Endothelial cell of umbilical vein (primary cell): ENCODE measurements at regions not wholly inside any gene's neighbourhood (a gene's known extent, or its start where the extent isn't known, plus 50 kb on each side); places are given as distances from the start of the nearest gene placed in this dataset.

Experiments
- BruUV-seq: library from RNA; stranded (reverse); fragments of 400-500 nt; replicated peaks from 2 replicates; lab custom pipeline; 2021; lab: Mats Ljungman, UMichigan
- CTCF ChIA-PET: fragments of 300-600, 350-600 bp; sonication (Branson Sonifier 250); formaldehyde crosslinking; loops from one replicate; lab custom pipeline; 2021; ENCODE audit warnings: antibody characterized with exemption, inconsistent platforms; lab: Charles Lee
- POLR2A ChIA-PET: fragments of 300-600, 350-600 bp; sonication (Branson Sonifier 250); formaldehyde crosslinking; loops from one replicate; lab custom pipeline; 2021; ENCODE audit warnings: antibody characterized with exemption, inconsistent platforms; lab: Charles Lee
- DNase-seq: peaks from one replicate; pipeline ENCODE4 v3.0.0-alpha.2; 2011; ENCODE audit warnings: low read depth, low spot score
- FAIRE-seq: peaks from 2 replicates; lab custom pipeline; 2011; peaks lifted over from hg19 to GRCh38; lab: Jason Lieb, UNC
- H2AFZ ChIP-seq: 2 replicates; pipeline ENCODE4 v1.6.0; 2012; ENCODE audit warnings: low read depth, low read length, control low read depth, inconsistent platforms
- H3K27ac ChIP-seq: 2 replicates; pipeline ENCODE4 v1.5.1; 2011; ENCODE audit warnings: low read depth, mild to moderate bottlenecking, control low read depth, low read length, moderate library complexity; ENCODE audit not compliant: insufficient read depth
- H3K27me3 ChIP-seq, 2 experiments: 2 replicates each; pipeline versions ENCODE4 v1.6.0 to v1.6.1; 2011; ENCODE audit warnings: low read length in 2 of 2, mixed read lengths in 1 of 2; ENCODE audit not compliant: control insufficient read depth in 2 of 2, insufficient read depth in 2 of 2
- H3K36me3 ChIP-seq, 2 experiments: 2 replicates in 1 of 2; 3 replicates in 1 of 2; pipeline ENCODE4 v1.5.1; 2011; ENCODE audit warnings: low read length in 2 of 2, mild to moderate bottlenecking in 1 of 2, moderate library complexity in 1 of 2; ENCODE audit not compliant: control insufficient read depth in 2 of 2, insufficient read depth in 2 of 2; ENCODE audit errors: extremely low read depth in 1 of 2
- H3K4me1 ChIP-seq: 3 replicates; pipeline ENCODE4 v1.5.1; 2011; ENCODE audit warnings: mild to moderate bottlenecking, low read length; ENCODE audit not compliant: control insufficient read depth, insufficient read depth; ENCODE audit errors: extremely low read depth
- H3K4me2 ChIP-seq: 2 replicates; pipeline ENCODE4 v1.6.1; 2011; ENCODE audit warnings: low read length, control low read depth, mixed read lengths; ENCODE audit not compliant: insufficient read depth
- H3K4me3 ChIP-seq, 3 experiments: fragments of 200-600 bp in 1 of 3; sonication (generic), shearing (Covaris generic) in 1 of 3; replicated peaks in 1 of 3; 2 replicates each; pipeline ENCODE4 v1.5.1; 2011 to 2016; ENCODE audit warnings: control low read depth in 3 of 3, low read length in 3 of 3, mild to moderate bottlenecking in 2 of 3, inconsistent platforms in 1 of 3, low read depth in 1 of 3, moderate library complexity in 1 of 3; ENCODE audit not compliant: insufficient read depth in 1 of 3
- H3K79me2 ChIP-seq: 2 replicates; pipeline ENCODE4 v1.6.0; 2012; ENCODE audit warnings: low read length, inconsistent platforms; ENCODE audit not compliant: control insufficient read depth, insufficient read depth
- H3K9ac ChIP-seq: replicated peaks from 2 replicates; pipeline ENCODE3; 2011; ENCODE audit warnings: low read length, control low read depth; ENCODE audit not compliant: insufficient read depth; ENCODE audit errors: extremely low read depth
- H3K9me1 ChIP-seq: replicated peaks from 3 replicates; pipeline ENCODE4 v1.6.0; 2011; ENCODE audit warnings: mild to moderate bottlenecking, low read length; ENCODE audit not compliant: control insufficient read depth, insufficient read depth; ENCODE audit errors: extremely low read depth
- H3K9me3 ChIP-seq: replicated peaks from 2 replicates; pipeline ENCODE4 v1.5.1; 2012; ENCODE audit warnings: low read length, inconsistent platforms; ENCODE audit not compliant: control insufficient read depth, insufficient read depth
- H4K20me1 ChIP-seq: replicated peaks from 2 replicates; pipeline ENCODE3; 2011; ENCODE audit warnings: mild to moderate bottlenecking, low read length; ENCODE audit not compliant: control insufficient read depth, insufficient read depth; ENCODE audit errors: extremely low read depth
- EZH2 ChIP-seq: IDR thresholded peaks from 2 replicates; pipeline ENCODE4 v1.6.1; 2012; ENCODE audit warnings: borderline replicate concordance, low read depth, mild to moderate bottlenecking, moderate library complexity, low read length, inconsistent platforms; ENCODE audit not compliant: severe bottlenecking
- FOS ChIP-seq: IDR thresholded peaks from 2 replicates; pipeline ENCODE4 v1.6.1; 2011; ENCODE audit warnings: mild to moderate bottlenecking, low read length, moderate library complexity, borderline replicate concordance; ENCODE audit not compliant: insufficient read depth
- GATA2 ChIP-seq: IDR thresholded peaks from 2 replicates; pipeline ENCODE4 v1.7.0; 2011; ENCODE audit warnings: low read depth, mild to moderate bottlenecking, moderate library complexity, mixed read lengths, low read length; ENCODE audit not compliant: insufficient read length, insufficient read depth
- JUN ChIP-seq: IDR thresholded peaks from 2 replicates; pipeline ENCODE4 v1.6.1; 2011; ENCODE audit warnings: borderline replicate concordance, low read depth; ENCODE audit not compliant: insufficient read length, insufficient read depth
- MYC ChIP-seq: IDR thresholded peaks from one replicate; pipeline ENCODE4 v1.6.1; 2011; ENCODE audit warnings: mild to moderate bottlenecking, low read depth, low read length
- POLR2A ChIP-seq: IDR thresholded peaks from 2 replicates; pipeline ENCODE4 v1.6.1; 2012; ENCODE audit warnings: low read depth, mild to moderate bottlenecking, control low read depth, low read length
- POLR2AphosphoS5 ChIP-seq: IDR thresholded peaks from 2 replicates; pipeline ENCODE4 v1.6.1; 2012; ENCODE audit warnings: low read depth, mild to moderate bottlenecking, control low read depth, low read length, moderate library complexity; ENCODE audit not compliant: insufficient read depth
- dilution Hi-C: fragments of 300-500 bp; cut with MboI; formaldehyde crosslinking; loops from one replicate; pipeline ENCODE4 v1.15.0; 2019; ENCODE audit warnings: low sequenced_read_pairs; ENCODE audit not compliant: extremely low pct_ligation_motif_present
- intact Hi-C: fragments of 100-400 bp; cut with micrococcal nuclease; formaldehyde crosslinking; loops from one replicate; pipeline ENCODE4 v1.10.0; 2022
- TF ChIP-seq, protein P1 (sequence below): IDR thresholded peaks from 2 replicates; pipeline ENCODE4 v1.6.1; 2011; ENCODE audit not compliant: insufficient read depth, insufficient read length
- TF ChIP-seq, protein P2 (sequence below), 2 donors: IDR thresholded peaks; 1 replicate in 1 of 2; 2 replicates in 1 of 2; pipeline ENCODE4 v1.5.1; 2011; ENCODE audit warnings: low read length in 2 of 2, mild to moderate bottlenecking in 2 of 2, moderate library complexity in 2 of 2, control low read depth in 1 of 2, inconsistent platforms in 1 of 2, low read depth in 1 of 2; ENCODE audit not compliant: insufficient read depth in 1 of 2; ENCODE audit errors: extremely low read depth in 1 of 2

DNA sequence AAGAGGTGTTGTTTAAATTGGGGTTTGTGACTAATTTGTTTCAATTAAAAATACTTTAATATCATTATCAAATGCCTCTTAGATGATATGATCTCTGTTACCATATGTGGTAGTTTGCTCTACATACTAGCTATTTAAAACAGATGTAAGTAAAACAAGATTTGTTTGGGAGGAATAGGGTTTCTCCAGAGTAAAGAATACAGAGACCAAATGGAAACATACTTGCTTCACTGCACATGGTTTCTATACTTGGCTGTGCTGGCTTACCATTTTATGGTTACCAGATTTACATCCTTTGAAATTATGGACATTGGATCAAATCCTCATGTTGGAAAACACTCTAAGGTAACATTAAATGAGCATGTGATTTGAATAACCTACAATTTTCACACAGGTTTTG, 588.3 kb downstream of the CD109 start:
- TF ChIP-seq JUN (no peak), POLR2A (no peak), EZH2 (no peak), POLR2AphosphoS5 (no peak)
- FAIRE-seq (no peak), DNase-seq (no peak)
- no peaks in the 10 kb centered on the region for H3K9me3 ChIP-seq
- POLR2A ChIA-PET: no interaction called here
- no peaks in the 10 kb centered on the region for H3K4me1 ChIP-seq
- H3K9ac ChIP-seq: no peak overlapping the region
- H3K27ac ChIP-seq: no peak overlapping the region
- H3K36me3 ChIP-seq: no peaks in the 10 kb centered on the region
- no peaks in the 10 kb centered on the region for H4K20me1 ChIP-seq
- dilution Hi-C loops: no loop called here
- CTCF ChIA-PET: no interaction called here
- no peaks in the 10 kb centered on the region for H3K79me2 ChIP-seq
- H3K9me1 ChIP-seq: no peaks in the 10 kb centered on the region
- intact Hi-C loops: no loop called here
- no peak overlapping the region for H2AFZ ChIP-seq
- no peak overlapping the region for H3K4me2 ChIP-seq
- no peak overlapping the region for H3K4me3 ChIP-seq
- H3K27me3 ChIP-seq: no peaks in the 10 kb centered on the region
- no TSS peak for BruUV-seq

GRCh38 chr6:74283532-74283931, 587.5 kb downstream of the CD109 start:
- Histone ChIP-seq H3K9me3 (no peaks in the 10 kb centered on the region), H2AFZ (no peak overlapping the region), H3K9me1 (no peaks in the 10 kb centered on the region), H4K20me1 (no peaks in the 10 kb centered on the region), H3K27ac (no peak overlapping the region), H3K4me3 (no peak overlapping the region), H3K4me2 (no peak overlapping the region), H3K9ac (no peak overlapping the region), H3K27me3 (no peaks in the 10 kb centered on the region), H3K79me2 (no peaks in the 10 kb centered on the region), H3K4me1 (no peaks in the 10 kb centered on the region), H3K36me3 (no peaks in the 10 kb centered on the region)
- ChIA-PET CTCF (no interaction called here), POLR2A (no interaction called here)
- no peak for FAIRE-seq
- TF ChIP-seq, protein P1, sequence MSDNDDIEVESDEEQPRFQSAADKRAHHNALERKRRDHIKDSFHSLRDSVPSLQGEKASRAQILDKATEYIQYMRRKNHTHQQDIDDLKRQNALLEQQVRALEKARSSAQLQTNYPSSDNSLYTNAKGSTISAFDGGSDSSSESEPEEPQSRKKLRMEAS: no peak
- TF ChIP-seq JUN (no peak), EZH2 (no peak), FOS (no peak), POLR2A (no peak), MYC (no peak), POLR2AphosphoS5 (no peak), GATA2 (no peak)
- TF ChIP-seq, protein P2, sequence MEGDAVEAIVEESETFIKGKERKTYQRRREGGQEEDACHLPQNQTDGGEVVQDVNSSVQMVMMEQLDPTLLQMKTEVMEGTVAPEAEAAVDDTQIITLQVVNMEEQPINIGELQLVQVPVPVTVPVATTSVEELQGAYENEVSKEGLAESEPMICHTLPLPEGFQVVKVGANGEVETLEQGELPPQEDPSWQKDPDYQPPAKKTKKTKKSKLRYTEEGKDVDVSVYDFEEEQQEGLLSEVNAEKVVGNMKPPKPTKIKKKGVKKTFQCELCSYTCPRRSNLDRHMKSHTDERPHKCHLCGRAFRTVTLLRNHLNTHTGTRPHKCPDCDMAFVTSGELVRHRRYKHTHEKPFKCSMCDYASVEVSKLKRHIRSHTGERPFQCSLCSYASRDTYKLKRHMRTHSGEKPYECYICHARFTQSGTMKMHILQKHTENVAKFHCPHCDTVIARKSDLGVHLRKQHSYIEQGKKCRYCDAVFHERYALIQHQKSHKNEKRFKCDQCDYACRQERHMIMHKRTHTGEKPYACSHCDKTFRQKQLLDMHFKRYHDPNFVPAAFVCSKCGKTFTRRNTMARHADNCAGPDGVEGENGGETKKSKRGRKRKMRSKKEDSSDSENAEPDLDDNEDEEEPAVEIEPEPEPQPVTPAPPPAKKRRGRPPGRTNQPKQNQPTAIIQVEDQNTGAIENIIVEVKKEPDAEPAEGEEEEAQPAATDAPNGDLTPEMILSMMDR (IDR thresholded peaks at IDR 0.05; ENCODE audit: extremely low read depth in 1 of 2, insufficient read depth in 1 of 2, low read depth in 1 of 2, low read length in 2 of 2): no peak
- DNase-seq: no peak
- dilution Hi-C loops (no loop called here), intact Hi-C loops (no loop called here)
- no TSS peak for BruUV-seq
